Activated T-cell treated with anti-CD3 and anti-CD28 coated beads, Interleukin-2, amount 50 U/mL, for 24 hours (primary cell): ENCODE measurements at regions not wholly inside any gene's neighbourhood (a gene's known extent, or its start where the extent isn't known, plus 50 kb on each side); places are given as distances from the start of the nearest gene placed in this dataset.
"Not testable (repeated sequence)": the region's sequence is repeated elsewhere in the genome, so short reads cannot be mapped to it uniquely, and the experiment has no call there.

Experiments used
- DNase-seq: peaks from one replicate; pipeline ENCODE4 v3.0.0-alpha.2; 2020
- H3K27ac Mint-ChIP-seq: 2 replicates; pipeline ENCODE4 v1.8.0; 2020; ENCODE audit warnings: mild to moderate bottlenecking, mixed read lengths
- H3K27me3 Mint-ChIP-seq: 2 replicates; pipeline ENCODE4 v1.8.0; 2020; ENCODE audit warnings: mixed read lengths
- H3K36me3 Mint-ChIP-seq: 2 replicates; pipeline ENCODE4 v1.8.0; 2020; ENCODE audit warnings: low read depth, mixed read lengths
- H3K4me1 Mint-ChIP-seq: 2 replicates; pipeline ENCODE4 v1.8.0; 2020; ENCODE audit warnings: low read depth, mixed read lengths
- H3K4me3 Mint-ChIP-seq: 2 replicates; pipeline ENCODE4 v1.8.0; 2020; ENCODE audit warnings: mild to moderate bottlenecking, moderate library complexity, mixed read lengths
- H3K9me3 Mint-ChIP-seq: 2 replicates; pipeline ENCODE4 v1.8.0; 2020; ENCODE audit warnings: mixed read lengths

GRCh38 chr5:100641833-100642232 lies 106.7 kb downstream of the FAM174A start:
- Mint-ChIP-seq H3K4me3 (no peak overlapping the region), H3K4me1 (no peaks in the 10 kb centered on the region), H3K9me3 (no peaks in the 10 kb centered on the region)

GRCh38 chr5:100643473-100643872 lies 108.3 kb downstream of the FAM174A start:
- no peaks in the 10 kb centered on the region for H3K36me3 Mint-ChIP-seq
- no peaks in the 10 kb centered on the region for H3K9me3 Mint-ChIP-seq
- peaks cover 10% of the 10 kb centered on the region for H3K4me1 Mint-ChIP-seq
- no peaks in the 10 kb centered on the region for H3K27me3 Mint-ChIP-seq
- H3K27ac Mint-ChIP-seq: no peak overlapping the region
- no peak overlapping the region for H3K4me3 Mint-ChIP-seq
- no peak for DNase-seq

More at GRCh38 chr5:100641833-100642232, 106.7 kb downstream of the FAM174A start:
- Mint-ChIP-seq H3K27ac (no peak overlapping the region), H3K27me3 (no peaks in the 10 kb centered on the region), H3K36me3 (no peaks in the 10 kb centered on the region)
- no peak for DNase-seq

GRCh38 chr5:100644185-100644584 lies 109.0 kb downstream of the FAM174A start:
- H3K4me1 Mint-ChIP-seq: peaks cover 10% of the 10 kb centered on the region
- H3K9me3 Mint-ChIP-seq: no peaks in the 10 kb centered on the region
- H3K27me3 Mint-ChIP-seq: no peaks in the 10 kb centered on the region
- H3K36me3 Mint-ChIP-seq: no peaks in the 10 kb centered on the region
- DNase-seq: no peak
- H3K4me3 Mint-ChIP-seq: no peak overlapping the region
- H3K27ac Mint-ChIP-seq: no peak overlapping the region

GRCh38 chr5:100644776-100645175 lies 109.6 kb downstream of the FAM174A start:
- H3K27me3 Mint-ChIP-seq: no peaks in the 10 kb centered on the region
- H3K4me3 Mint-ChIP-seq: no peak overlapping the region

GRCh38 chr5:100646011-100646410 lies 110.8 kb downstream of the FAM174A start:
- Mint-ChIP-seq H3K4me3 (no peak overlapping the region), H3K9me3 (no peaks in the 10 kb centered on the region), H3K27ac (no peak overlapping the region), H3K36me3 (no peaks in the 10 kb centered on the region), H3K27me3 (peaks cover 2% of the 10 kb centered on the region), H3K4me1 (peaks cover 10% of the 10 kb centered on the region)
- DNase-seq: no peak

More at GRCh38 chr5:100644776-100645175, 109.6 kb downstream of the FAM174A start:
- no peak for DNase-seq
- H3K9me3 Mint-ChIP-seq: no peaks in the 10 kb centered on the region
- no peaks in the 10 kb centered on the region for H3K36me3 Mint-ChIP-seq
- H3K4me1 Mint-ChIP-seq: peaks cover 10% of the 10 kb centered on the region
- no peak overlapping the region for H3K27ac Mint-ChIP-seq

- DNase-seq: no peak
- no peaks in the 10 kb centered on the region for H3K9me3 Mint-ChIP-seq
- H3K4me1 Mint-ChIP-seq: peaks cover 10% of the 10 kb centered on the region
- H3K36me3 Mint-ChIP-seq: no peaks in the 10 kb centered on the region
- H3K27ac Mint-ChIP-seq: no peak overlapping the region
- H3K27me3 Mint-ChIP-seq: peaks cover 2% of the 10 kb centered on the region
- H3K4me3 Mint-ChIP-seq: no peak overlapping the region
Measured at GRCh38 chr5:100646691-100647090, 111.5 kb downstream of the FAM174A start.

- Mint-ChIP-seq H3K27me3 (peaks cover 2% of the 10 kb centered on the region), H3K9me3 (no peaks in the 10 kb centered on the region), H3K4me1 (peaks cover 10% of the 10 kb centered on the region), H3K36me3 (no peaks in the 10 kb centered on the region), H3K27ac (no peak overlapping the region), H3K4me3 (no peak overlapping the region)
- no peak for DNase-seq
Measured at GRCh38 chr5:100647461-100648230, 112.5 kb downstream of the FAM174A start.

- no peak for DNase-seq
- H3K36me3 Mint-ChIP-seq: no peaks in the 10 kb centered on the region
- peaks cover 2% of the 10 kb centered on the region for H3K27me3 Mint-ChIP-seq
- no peak overlapping the region for H3K27ac Mint-ChIP-seq
- H3K4me1 Mint-ChIP-seq: peaks cover 3% of the 10 kb centered on the region
- H3K9me3 Mint-ChIP-seq: no peaks in the 10 kb centered on the region
- no peak overlapping the region for H3K4me3 Mint-ChIP-seq
Measured at GRCh38 chr5:100654895-100655294, 119.7 kb downstream of the FAM174A start.

- not testable (repeated sequence) for H3K27me3 Mint-ChIP-seq, H3K27ac Mint-ChIP-seq, H3K9me3 Mint-ChIP-seq, H3K4me1 Mint-ChIP-seq, H3K36me3 Mint-ChIP-seq, H3K4me3 Mint-ChIP-seq, DNase-seq
Measured at GRCh38 chr5:100656771-100657170, 121.6 kb downstream of the FAM174A start.

- Mint-ChIP-seq H3K27ac (no peak overlapping the region), H3K27me3 (no peaks in the 10 kb centered on the region), H3K9me3 (no peaks in the 10 kb centered on the region), H3K4me3 (no peak overlapping the region), H3K36me3 (no peaks in the 10 kb centered on the region), H3K4me1 (peaks cover 3% of the 10 kb centered on the region)
- no peak for DNase-seq
Measured at GRCh38 chr5:100659080-100659795, 124.1 kb downstream of the FAM174A start.

GRCh38 chr5:100664140-100664539 lies 129.0 kb downstream of the FAM174A start:
- DNase-seq: no peak
- Mint-ChIP-seq H3K36me3 (no peaks in the 10 kb centered on the region), H3K27me3 (no peaks in the 10 kb centered on the region), H3K9me3 (no peaks in the 10 kb centered on the region), H3K4me3 (no peak overlapping the region), H3K27ac (no peak overlapping the region), H3K4me1 (peaks cover 17% of the 10 kb centered on the region)

GRCh38 chr5:100667161-100667630 lies 132.0 kb downstream of the FAM174A start:
- Mint-ChIP-seq H3K4me3 (no peak overlapping the region), H3K27me3 (no peaks in the 10 kb centered on the region), H3K36me3 (no peaks in the 10 kb centered on the region), H3K9me3 (no peaks in the 10 kb centered on the region), H3K27ac (no peak overlapping the region), H3K4me1 (peaks cover 14% of the 10 kb centered on the region)
- DNase-seq: no peak

- H3K36me3 Mint-ChIP-seq: no peaks in the 10 kb centered on the region
- peaks cover 14% of the 10 kb centered on the region for H3K4me1 Mint-ChIP-seq
- no peaks in the 10 kb centered on the region for H3K9me3 Mint-ChIP-seq
- DNase-seq: no peak
- no peak overlapping the region for H3K4me3 Mint-ChIP-seq
- no peaks in the 10 kb centered on the region for H3K27me3 Mint-ChIP-seq
- H3K27ac Mint-ChIP-seq: no peak overlapping the region
Measured at GRCh38 chr5:100668511-100668910, 133.3 kb downstream of the FAM174A start.

- DNase-seq: no peak
- Mint-ChIP-seq H3K27me3 (no peaks in the 10 kb centered on the region), H3K9me3 (peaks cover 11% of the 10 kb centered on the region), H3K4me1 (peaks cover 2% of the 10 kb centered on the region), H3K27ac (no peak overlapping the region), H3K4me3 (no peak overlapping the region), H3K36me3 (no peaks in the 10 kb centered on the region)
Measured at GRCh38 chr5:100676817-100677631, 141.8 kb downstream of the FAM174A start.
